Activated CD4-positive, alpha-beta T cell treated with anti-CD3 and anti-CD28 coated beads, Interleukin-2, Interleukin-6, amounts not matched to agents 100 ng/mL and 50 ng/mL, durations not matched to agents 16 hours and 8 hours (primary cell): ENCODE measurements at regions not wholly inside any gene's neighbourhood (a gene's known extent, or its start where the extent isn't known, plus 50 kb on each side); places are given as distances from the start of the nearest gene placed in this dataset.
"Not testable (repeated sequence)": the region's sequence is repeated elsewhere in the genome, so short reads cannot be mapped to it uniquely, and the experiment has no call there.

Experiments
- DNase-seq: peaks from one replicate; pipeline ENCODE4 v3.0.0-alpha.2; 2020

GRCh38 chrX:15114743-15115566 lies 154.9 kb downstream of the ASB9 start:
- DNase-seq: no peak

GRCh38 chrX:15107367-15107988 lies 162.4 kb downstream of the ASB9 start:
- peak; percentile 14 for DNase-seq

- no peak for DNase-seq
Observed at GRCh38 chrX:15098505-15098904, 171.4 kb downstream of the ASB9 start.

- DNase-seq: no peak
Observed at GRCh38 chrX:15087747-15088146, 182.1 kb downstream of the ASB9 start.

- no peak for DNase-seq
Observed at GRCh38 chrX:15073313-15073712, 196.6 kb downstream of the ASB9 start.

- DNase-seq: no peak
Observed at GRCh38 chrX:15072880-15073279, 197.0 kb downstream of the ASB9 start.

GRCh38 chrX:15072259-15072658 lies 197.6 kb downstream of the ASB9 start:
- DNase-seq: no peak

GRCh38 chrX:15059474-15059873 lies 186.3 kb downstream of the MOSPD2 start:
- no peak for DNase-seq

GRCh38 chrX:15056044-15056443 lies 182.8 kb downstream of the MOSPD2 start:
- no peak for DNase-seq

- no peak for DNase-seq
Observed at GRCh38 chrX:15055146-15055930, 182.1 kb downstream of the MOSPD2 start.

- peak; percentile 8 for DNase-seq
Observed at GRCh38 chrX:15050395-15050794, 177.2 kb downstream of the MOSPD2 start.

GRCh38 chrX:15043538-15043937 lies 170.3 kb downstream of the MOSPD2 start:
- DNase-seq: peak; percentile 55

- DNase-seq: peak; percentile 49
Observed at GRCh38 chrX:15033917-15034316, 160.7 kb downstream of the MOSPD2 start.

GRCh38 chrX:15017491-15017890 lies 144.3 kb downstream of the MOSPD2 start:
- no peak for DNase-seq

GRCh38 chrX:15016051-15016450 lies 142.8 kb downstream of the MOSPD2 start:
- peak; percentile 23 for DNase-seq

GRCh38 chrX:15014281-15014680 lies 141.1 kb downstream of the MOSPD2 start:
- no peak for DNase-seq

GRCh38 chrX:15013461-15013860 lies 140.2 kb downstream of the MOSPD2 start:
- no peak for DNase-seq

GRCh38 chrX:14997271-14997670 lies 124.0 kb downstream of the MOSPD2 start:
- no peak for DNase-seq

- not testable (repeated sequence) for DNase-seq
Observed at GRCh38 chrX:14984425-14984824, 111.2 kb downstream of the MOSPD2 start.
